Trophoblast cell (in vitro differentiated cells and primary cell): ENCODE measurements at regions not wholly inside any gene's neighbourhood (a gene's known extent, or its start where the extent isn't known, plus 50 kb on each side); places are given as distances from the start of the nearest gene placed in this dataset.

Experiments
- DNase-seq, 2 donors: peaks; one replicate each; pipeline ENCODE4 v3.0.0-alpha.2; 2016
- H2AFZ ChIP-seq: 2 replicates; pipeline ENCODE4 v1.6.1; 2013; ENCODE audit warnings: low read length, moderate library complexity, mild to moderate bottlenecking; ENCODE audit not compliant: insufficient read depth, poor library complexity
- H2AK5ac ChIP-seq: 2 replicates; pipeline ENCODE4 v1.6.1; 2013; ENCODE audit warnings: mild to moderate bottlenecking, low read length
- H2BK120ac ChIP-seq: 2 replicates; pipeline ENCODE4 v1.6.1; 2013; ENCODE audit warnings: low read length, mild to moderate bottlenecking, moderate library complexity; ENCODE audit not compliant: insufficient read depth, poor library complexity
- H2BK12ac ChIP-seq: 2 replicates; pipeline ENCODE4 v1.6.1; 2013; ENCODE audit warnings: mild to moderate bottlenecking, low read length, moderate library complexity
- H2BK5ac ChIP-seq: 2 replicates; pipeline ENCODE4 v1.6.1; 2013; ENCODE audit warnings: low read length, low read depth, moderate library complexity, mild to moderate bottlenecking; ENCODE audit not compliant: poor library complexity
- H3K14ac ChIP-seq: 2 replicates; pipeline ENCODE4 v1.6.1; 2013; ENCODE audit warnings: mild to moderate bottlenecking, low read length
- H3K18ac ChIP-seq: 2 replicates; pipeline ENCODE4 v1.6.1; 2013; ENCODE audit warnings: mild to moderate bottlenecking, low read length
- H3K23ac ChIP-seq: 2 replicates; pipeline ENCODE4 v1.6.1; 2013; ENCODE audit warnings: low read length
- H3K27ac ChIP-seq: 2 replicates; pipeline ENCODE4 v1.5.1; 2013; ENCODE audit warnings: low read depth, mild to moderate bottlenecking, inconsistent platforms, low read length, moderate library complexity
- H3K27me3 ChIP-seq: 2 replicates; pipeline ENCODE4 v1.6.1; 2013; ENCODE audit warnings: inconsistent platforms, mild to moderate bottlenecking, low read length, moderate library complexity; ENCODE audit not compliant: insufficient read depth
- H3K36me3 ChIP-seq, 2 experiments: 1 replicate in 1 of 2; 2 replicates in 1 of 2; pipeline ENCODE4 v1.6.1; 2013; ENCODE audit warnings: low read length in 2 of 2, mild to moderate bottlenecking in 2 of 2, moderate library complexity in 1 of 2; ENCODE audit not compliant: insufficient read depth in 2 of 2, control insufficient read depth in 1 of 2
- H3K4ac ChIP-seq: 2 replicates; pipeline ENCODE4 v1.6.1; 2013; ENCODE audit warnings: low read depth, mild to moderate bottlenecking, low read length, moderate library complexity
- H3K4me1 ChIP-seq, 2 experiments: 1 replicate in 1 of 2; 2 replicates in 1 of 2; pipeline ENCODE4 v1.6.1; 2013; ENCODE audit warnings: low read length in 2 of 2, mild to moderate bottlenecking in 2 of 2, moderate library complexity in 1 of 2; ENCODE audit not compliant: insufficient read depth in 2 of 2, control insufficient read depth in 1 of 2
- H3K4me2 ChIP-seq: 2 replicates; pipeline ENCODE4 v1.6.1; 2013; ENCODE audit warnings: inconsistent platforms, mild to moderate bottlenecking, low read length, moderate library complexity
- H3K4me3 ChIP-seq: 2 replicates; pipeline ENCODE4 v1.5.1; 2013; ENCODE audit warnings: mild to moderate bottlenecking, low read depth, low read length, inconsistent platforms
- H3K79me1 ChIP-seq: one replicate; pipeline ENCODE4 v1.6.1; 2013; ENCODE audit warnings: low read length
- H3K79me2 ChIP-seq: 2 replicates; pipeline ENCODE4 v1.6.1; 2013; ENCODE audit warnings: low read length, mild to moderate bottlenecking; ENCODE audit not compliant: control insufficient read depth, insufficient read depth, poor library complexity
- H3K9ac ChIP-seq: 2 replicates; pipeline ENCODE4 v1.6.1; 2013; ENCODE audit warnings: mild to moderate bottlenecking, low read length
- H3K9me3 ChIP-seq: 2 replicates; pipeline ENCODE4 v1.6.1; 2013; ENCODE audit warnings: low read depth, mild to moderate bottlenecking, control low read depth, inconsistent platforms, low read length; ENCODE audit not compliant: insufficient read depth
- H4K12ac ChIP-seq: 2 replicates; pipeline ENCODE4 v1.6.1; 2013; ENCODE audit warnings: low read depth, mild to moderate bottlenecking, low read length, moderate library complexity
- H4K8ac ChIP-seq: 2 replicates; pipeline ENCODE4 v1.6.1; 2013; ENCODE audit warnings: low read depth, mild to moderate bottlenecking, low read length, moderate library complexity
- H4K91ac ChIP-seq: one replicate; pipeline ENCODE4 v1.6.1; 2013; ENCODE audit warnings: low read depth, mild to moderate bottlenecking, low read length, moderate library complexity
- WGBS: extraction: QIAGEN DNeasy Blood & Tissue Kit; methylation state at CpG from one replicate; pipeline ENCODE4 v1.1.7; 2013; ENCODE audit warnings: missing lambda C conversion rate; ENCODE audit not compliant: insufficient read length, insufficient coverage; ENCODE audit errors: extremely low coverage; 5-methylcytosine and 5-hydroxymethylcytosine counted together

DNA sequence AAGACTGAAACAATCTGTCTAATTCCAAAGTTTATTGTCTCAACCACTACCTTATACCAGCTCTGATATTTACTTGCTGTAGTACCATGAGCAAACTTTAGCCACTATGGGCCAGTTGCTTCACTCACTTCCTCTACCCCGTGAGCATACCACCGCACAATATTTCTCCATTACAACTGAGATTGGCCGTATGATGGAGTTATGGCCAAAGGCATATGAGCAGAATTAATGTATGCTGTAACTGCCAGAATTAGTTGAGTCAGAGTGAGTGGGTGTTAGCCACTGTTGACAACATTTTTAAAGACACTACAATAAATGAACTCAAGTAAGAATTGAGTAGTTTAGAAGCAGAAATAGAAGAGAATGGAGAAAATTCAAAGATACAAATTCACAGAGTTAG, 69.7 kb downstream of the LRATD1 start:
- H3K27ac ChIP-seq: no peak overlapping the region
- no peak overlapping the region for H3K4me3 ChIP-seq
- no peak overlapping the region for H3K9ac ChIP-seq
- no peak overlapping the region for H2AK5ac ChIP-seq
- no peak overlapping the region for H3K4ac ChIP-seq
- H3K9me3 ChIP-seq: no peaks in the 10 kb centered on the region
- DNase-seq: no peak
- no peak overlapping the region for H2BK12ac ChIP-seq
- no peak overlapping the region for H3K23ac ChIP-seq
- H3K18ac ChIP-seq: no peak overlapping the region
- H2AFZ ChIP-seq: no peak overlapping the region
- H4K12ac ChIP-seq: no peak overlapping the region
- H4K8ac ChIP-seq: no peak overlapping the region
- no peaks in the 10 kb centered on the region for H3K79me1 ChIP-seq
- H3K27me3 ChIP-seq: no peaks in the 10 kb centered on the region
- H3K36me3 ChIP-seq: no peaks in the 10 kb centered on the region
- no peak overlapping the region for H2BK120ac ChIP-seq
- H3K4me2 ChIP-seq: no peak overlapping the region
- H4K91ac ChIP-seq: no peak overlapping the region
- H3K4me1 ChIP-seq: no peaks in the 10 kb centered on the region
- no CpG with 5 or more reads among the region's 3 CpGs for WGBS
- no peak overlapping the region for H3K14ac ChIP-seq
- no peak overlapping the region for H2BK5ac ChIP-seq
- H3K79me2 ChIP-seq: no peaks in the 10 kb centered on the region

- H3K9me3 ChIP-seq: no peaks in the 10 kb centered on the region
- no peak overlapping the region for H4K91ac ChIP-seq
- no peak overlapping the region for H3K27ac ChIP-seq
- WGBS: no CpG with 5 or more reads among the region's 1 CpG
- no peaks in the 10 kb centered on the region for H3K36me3 ChIP-seq
- no peaks in the 10 kb centered on the region for H3K4me1 ChIP-seq
- no peak overlapping the region for H3K4ac ChIP-seq
- no peaks in the 10 kb centered on the region for H3K79me2 ChIP-seq
- H3K14ac ChIP-seq: no peak overlapping the region
- no peaks in the 10 kb centered on the region for H3K79me1 ChIP-seq
- no peak overlapping the region for H2BK12ac ChIP-seq
- no peak overlapping the region for H4K12ac ChIP-seq
- H3K18ac ChIP-seq: no peak overlapping the region
- no peak overlapping the region for H2AFZ ChIP-seq
- H3K4me2 ChIP-seq: no peak overlapping the region
- H3K27me3 ChIP-seq: no peaks in the 10 kb centered on the region
- H2BK120ac ChIP-seq: no peak overlapping the region
- no peak overlapping the region for H2BK5ac ChIP-seq
- no peak overlapping the region for H2AK5ac ChIP-seq
- H3K23ac ChIP-seq: no peak overlapping the region
- H4K8ac ChIP-seq: no peak overlapping the region
- no peak overlapping the region for H3K9ac ChIP-seq
- DNase-seq: no peak
- H3K4me3 ChIP-seq: no peak overlapping the region
Observed at GRCh38 chr2:14706201-14706600, 73.7 kb downstream of the LRATD1 start.

DNA sequence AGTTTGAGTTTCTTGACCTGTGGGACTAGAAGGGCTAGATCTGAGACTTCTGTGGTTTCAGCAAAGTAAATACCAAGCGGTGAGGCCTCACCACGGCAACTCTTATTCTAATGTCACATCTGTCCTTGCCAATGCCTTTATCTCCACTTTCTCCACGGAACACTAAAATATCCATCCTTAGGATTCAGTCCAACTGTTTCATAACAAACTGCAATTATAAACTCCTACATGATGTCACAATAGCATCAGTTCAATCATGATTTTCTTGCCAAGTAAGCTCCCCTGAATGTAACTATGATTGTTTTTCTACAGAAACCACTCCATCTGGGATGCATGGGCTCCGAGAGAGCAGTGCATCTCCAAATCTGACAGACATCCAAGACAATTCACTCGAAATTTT, 79.6 kb downstream of the LRATD1 start:
- Histone ChIP-seq H4K8ac (no peak overlapping the region), H3K4ac (no peak overlapping the region), H4K12ac (no peak overlapping the region), H3K27me3 (no peaks in the 10 kb centered on the region), H3K4me1 (no peaks in the 10 kb centered on the region), H3K9me3 (no peaks in the 10 kb centered on the region), H3K18ac (no peak overlapping the region), H3K4me3 (no peak overlapping the region), H3K23ac (no peak overlapping the region), H3K27ac (no peak overlapping the region), H2AFZ (no peak overlapping the region), H2BK5ac (no peak overlapping the region), H3K9ac (no peak overlapping the region), H2AK5ac (no peak overlapping the region), H2BK120ac (no peak overlapping the region), H3K79me2 (no peaks in the 10 kb centered on the region), H3K36me3 (no peaks in the 10 kb centered on the region), H3K4me2 (no peak overlapping the region), H2BK12ac (no peak overlapping the region), H4K91ac (no peak overlapping the region), H3K14ac (no peak overlapping the region), H3K79me1 (no peaks in the 10 kb centered on the region)
- no peak for DNase-seq
- no CpG with 5 or more reads among the region's 5 CpGs for WGBS

GRCh38 chr2:14713248-14713647, 80.7 kb downstream of the LRATD1 start:
- Histone ChIP-seq H3K9ac (no peak overlapping the region), H3K27me3 (no peaks in the 10 kb centered on the region), H3K18ac (no peak overlapping the region), H4K12ac (no peak overlapping the region), H2AK5ac (no peak overlapping the region), H4K91ac (no peak overlapping the region), H3K14ac (no peak overlapping the region), H2BK120ac (no peak overlapping the region), H3K23ac (no peak overlapping the region), H3K4me1 (no peaks in the 10 kb centered on the region), H3K4me2 (no peak overlapping the region), H3K36me3 (no peaks in the 10 kb centered on the region), H2BK12ac (no peak overlapping the region), H3K79me2 (no peaks in the 10 kb centered on the region), H2BK5ac (no peak overlapping the region), H4K8ac (no peak overlapping the region), H3K4me3 (no peak overlapping the region), H3K27ac (no peak overlapping the region), H3K4ac (no peak overlapping the region), H2AFZ (no peak overlapping the region), H3K9me3 (no peaks in the 10 kb centered on the region), H3K79me1 (no peaks in the 10 kb centered on the region)
- no CpG with 5 or more reads among the region's 5 CpGs for WGBS
- no peak for DNase-seq
